Prostate gland (tissue), 2 donors: ENCODE measurements at regions not wholly inside any gene's neighbourhood (a gene's known extent, or its start where the extent isn't known, plus 50 kb on each side); places are given as distances from the start of the nearest gene placed in this dataset.

Experiments used
- POLR2A ChIP-seq: fragments of 450-650 bp; IDR thresholded peaks from one replicate; pipeline ENCODE4 v1.6.1; 2016; ENCODE audit warnings: antibody characterized with exemption, mild to moderate bottlenecking
- POLR2AphosphoS5 ChIP-seq: sonication (generic); formaldehyde crosslinking; IDR thresholded peaks from one replicate; pipeline ENCODE4 v1.6.1; 2017; ENCODE audit warnings: antibody characterized with exemption
- TF ChIP-seq, protein P1 (sequence below), 4 experiments: fragments of 200-600 bp in 2 of 4; fragments of 450-650 bp in 2 of 4; sonication (generic) in 2 of 4; IDR thresholded peaks; 1 replicate in 3 of 4; 2 replicates in 1 of 4; pipeline ENCODE4 v1.5.1; 2016 to 2019; ENCODE audit warnings: antibody characterized with exemption in 4 of 4, mild to moderate bottlenecking in 2 of 4, moderate library complexity in 2 of 4

DNA sequence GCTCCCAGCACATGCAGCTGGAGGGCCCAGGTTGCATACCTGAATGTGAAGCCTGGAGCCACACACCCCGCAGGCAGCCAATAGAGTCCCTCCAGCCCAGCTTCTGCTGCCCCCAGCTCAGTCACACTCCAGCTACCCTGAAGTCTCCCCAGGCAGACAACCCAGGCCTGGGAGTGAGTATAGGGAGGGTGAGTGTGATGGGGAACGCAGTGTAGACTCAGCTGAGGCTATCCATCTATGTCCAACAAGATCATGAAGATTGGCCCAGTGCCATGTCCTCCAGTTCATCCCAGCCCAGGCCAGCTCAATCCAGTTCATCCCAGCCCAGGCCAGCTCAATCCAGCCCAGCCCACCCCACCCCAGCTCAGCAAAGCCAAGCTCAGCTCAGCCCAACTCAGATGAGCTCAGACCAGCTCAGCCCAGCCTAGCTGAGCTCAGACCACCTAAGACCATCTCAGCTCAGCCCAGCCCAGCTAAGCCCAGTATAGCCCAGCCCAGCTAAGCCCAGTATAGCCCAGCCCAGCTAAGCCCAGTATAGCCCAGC is 330.4 kb downstream of the TMEM121 start:
- TF ChIP-seq, protein P1, sequence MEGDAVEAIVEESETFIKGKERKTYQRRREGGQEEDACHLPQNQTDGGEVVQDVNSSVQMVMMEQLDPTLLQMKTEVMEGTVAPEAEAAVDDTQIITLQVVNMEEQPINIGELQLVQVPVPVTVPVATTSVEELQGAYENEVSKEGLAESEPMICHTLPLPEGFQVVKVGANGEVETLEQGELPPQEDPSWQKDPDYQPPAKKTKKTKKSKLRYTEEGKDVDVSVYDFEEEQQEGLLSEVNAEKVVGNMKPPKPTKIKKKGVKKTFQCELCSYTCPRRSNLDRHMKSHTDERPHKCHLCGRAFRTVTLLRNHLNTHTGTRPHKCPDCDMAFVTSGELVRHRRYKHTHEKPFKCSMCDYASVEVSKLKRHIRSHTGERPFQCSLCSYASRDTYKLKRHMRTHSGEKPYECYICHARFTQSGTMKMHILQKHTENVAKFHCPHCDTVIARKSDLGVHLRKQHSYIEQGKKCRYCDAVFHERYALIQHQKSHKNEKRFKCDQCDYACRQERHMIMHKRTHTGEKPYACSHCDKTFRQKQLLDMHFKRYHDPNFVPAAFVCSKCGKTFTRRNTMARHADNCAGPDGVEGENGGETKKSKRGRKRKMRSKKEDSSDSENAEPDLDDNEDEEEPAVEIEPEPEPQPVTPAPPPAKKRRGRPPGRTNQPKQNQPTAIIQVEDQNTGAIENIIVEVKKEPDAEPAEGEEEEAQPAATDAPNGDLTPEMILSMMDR (IDR thresholded peaks at IDR 0.05) = no peak
- no peak for TF ChIP-seq POLR2A
- TF ChIP-seq POLR2AphosphoS5 = no peak
